PC-9 (cell line): ENCODE measurements at regions not wholly inside any gene's neighbourhood (a gene's known extent, or its start where the extent isn't known, plus 50 kb on each side); places are given as distances from the start of the nearest gene placed in this dataset.

Experiments used
- EZH2 ChIP-seq: fragments of 200-600 bp; sonication (generic); IDR thresholded peaks from 2 replicates; pipeline ENCODE4 v1.8.0; 2017; ENCODE audit warnings: antibody characterized with exemption, low read depth
- TF ChIP-seq, protein P1 (sequence below): fragments of 200-600 bp; sonication (generic); conservative IDR thresholded peaks from 2 replicates; pipeline ENCODE4 v1.6.1; 2017; ENCODE audit warnings: mixed run types, antibody characterized with exemption, mild to moderate bottlenecking, moderate library complexity

GRCh38 chr4:178602833-178603232 is 1160.6 kb upstream of the AGA start:
- no peak for TF ChIP-seq EZH2
- TF ChIP-seq, protein P1, sequence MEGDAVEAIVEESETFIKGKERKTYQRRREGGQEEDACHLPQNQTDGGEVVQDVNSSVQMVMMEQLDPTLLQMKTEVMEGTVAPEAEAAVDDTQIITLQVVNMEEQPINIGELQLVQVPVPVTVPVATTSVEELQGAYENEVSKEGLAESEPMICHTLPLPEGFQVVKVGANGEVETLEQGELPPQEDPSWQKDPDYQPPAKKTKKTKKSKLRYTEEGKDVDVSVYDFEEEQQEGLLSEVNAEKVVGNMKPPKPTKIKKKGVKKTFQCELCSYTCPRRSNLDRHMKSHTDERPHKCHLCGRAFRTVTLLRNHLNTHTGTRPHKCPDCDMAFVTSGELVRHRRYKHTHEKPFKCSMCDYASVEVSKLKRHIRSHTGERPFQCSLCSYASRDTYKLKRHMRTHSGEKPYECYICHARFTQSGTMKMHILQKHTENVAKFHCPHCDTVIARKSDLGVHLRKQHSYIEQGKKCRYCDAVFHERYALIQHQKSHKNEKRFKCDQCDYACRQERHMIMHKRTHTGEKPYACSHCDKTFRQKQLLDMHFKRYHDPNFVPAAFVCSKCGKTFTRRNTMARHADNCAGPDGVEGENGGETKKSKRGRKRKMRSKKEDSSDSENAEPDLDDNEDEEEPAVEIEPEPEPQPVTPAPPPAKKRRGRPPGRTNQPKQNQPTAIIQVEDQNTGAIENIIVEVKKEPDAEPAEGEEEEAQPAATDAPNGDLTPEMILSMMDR = no peak
